GM18519 (cell line): ENCODE measurements at regions not wholly inside any gene's neighbourhood (a gene's known extent, or its start where the extent isn't known, plus 50 kb on each side); places are given as distances from the start of the nearest gene placed in this dataset.

ENCODE experiments used
- ATAC-seq: cut with Tn5 transposase; IDR thresholded peaks from one replicate; pipeline ENCODE4 v1.9.1; 2021; ENCODE audit warnings: mild to moderate bottlenecking, moderate library complexity; ENCODE audit not compliant: unreplicated experiment, low FRiP score

- ATAC-seq: no peak
Observed at GRCh38 chr4:180937083-180937482, 1306.1 kb upstream of the TENM3 start.

GRCh38 chr4:180940680-180941079 lies 1302.5 kb upstream of the TENM3 start:
- ATAC-seq: no peak

GRCh38 chr4:180942367-180942916 lies 1300.8 kb upstream of the TENM3 start:
- no peak for ATAC-seq

GRCh38 chr4:180946188-180946587 lies 1297.0 kb upstream of the TENM3 start:
- no peak for ATAC-seq

GRCh38 chr4:180947425-180947824 lies 1295.8 kb upstream of the TENM3 start:
- ATAC-seq: no peak

GRCh38 chr4:180949424-180950213 lies 1293.6 kb upstream of the TENM3 start:
- no peak for ATAC-seq

GRCh38 chr4:180950377-180950776 lies 1292.8 kb upstream of the TENM3 start:
- ATAC-seq: no peak

- ATAC-seq: no peak
Observed at GRCh38 chr4:180951312-180951711, 1291.9 kb upstream of the TENM3 start.

GRCh38 chr4:180953572-180953971 lies 1289.6 kb upstream of the TENM3 start:
- no peak for ATAC-seq

GRCh38 chr4:180960743-180961401 lies 1282.3 kb upstream of the TENM3 start:
- ATAC-seq: no peak

- no peak for ATAC-seq
Observed at GRCh38 chr4:180962268-180962667, 1280.9 kb upstream of the TENM3 start.

GRCh38 chr4:180966312-180966711 lies 1276.9 kb upstream of the TENM3 start:
- no peak for ATAC-seq

- no peak for ATAC-seq
Observed at GRCh38 chr4:180967936-180968335, 1275.3 kb upstream of the TENM3 start.

- ATAC-seq: no peak
Observed at GRCh38 chr4:180973894-180974293, 1269.3 kb upstream of the TENM3 start.

GRCh38 chr4:180990931-180991330 lies 1252.3 kb upstream of the TENM3 start:
- no peak for ATAC-seq

GRCh38 chr4:180993244-180993836 lies 1249.9 kb upstream of the TENM3 start:
- no peak for ATAC-seq

- no peak for ATAC-seq
Observed at GRCh38 chr4:180994722-180995121, 1248.5 kb upstream of the TENM3 start.

GRCh38 chr4:180999217-180999616 lies 1244.0 kb upstream of the TENM3 start:
- ATAC-seq: no peak

- no peak for ATAC-seq
Observed at GRCh38 chr4:181004056-181004455, 1239.1 kb upstream of the TENM3 start.

GRCh38 chr4:181006499-181007260 lies 1236.5 kb upstream of the TENM3 start:
- no peak for ATAC-seq

GRCh38 chr4:181007751-181008150 lies 1235.5 kb upstream of the TENM3 start:
- no peak for ATAC-seq
